22Rv1 (cell line): ENCODE measurements at regions not wholly inside any gene's neighbourhood (a gene's known extent, or its start where the extent isn't known, plus 50 kb on each side); places are given as distances from the start of the nearest gene placed in this dataset.

Experiments
- CTCF ChIP-seq: fragments of 450-650 bp; IDR thresholded peaks from 2 replicates; pipeline ENCODE4 v1.5.1; 2017; ENCODE audit warnings: mild to moderate bottlenecking
- ZFX ChIP-seq: fragments of 450-650 bp; IDR thresholded peaks from 2 replicates; pipeline ENCODE4 v1.6.1; 2017; ENCODE audit warnings: antibody characterized with exemption, borderline replicate concordance

GRCh38 chr2:118582058-118582457, 265.4 kb downstream of the EN1 start:
- TF ChIP-seq CTCF (no peak), ZFX (no peak)
